ENCODE measurements at regions not wholly inside any gene's neighbourhood (a gene's known extent, or its start where the extent isn't known, plus 50 kb on each side); places are given as distances from the start of the nearest gene placed in this dataset.

DNA sequence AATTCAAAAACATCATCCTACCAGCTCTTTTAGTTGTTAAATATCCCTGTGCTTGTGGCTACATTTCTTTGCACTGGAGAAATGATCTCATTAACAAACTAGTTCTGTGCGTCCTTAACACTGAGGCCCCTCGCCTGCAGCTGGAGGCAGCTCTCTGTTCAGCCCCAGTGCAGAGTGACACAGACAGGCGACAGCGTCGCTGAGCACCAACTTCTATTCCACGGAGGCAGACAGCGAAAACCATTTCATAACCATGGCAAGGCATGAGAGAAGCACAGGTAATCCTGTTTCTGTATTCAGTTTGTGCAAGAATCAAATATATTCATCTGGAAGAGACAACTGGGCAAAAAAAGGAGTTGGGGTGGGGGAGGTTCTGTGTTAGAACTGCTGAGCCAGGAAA, 530.7 kb downstream of the ZIC1 start:
- no peak overlapping the region for H3K4me3 ChIP-seq (ENCODE audit: insufficient read depth, low read length, poor library complexity, severe bottlenecking)
- H3K27me3 ChIP-seq (ENCODE audit: low read length), result no peaks in the 10 kb centered on the region
- no peak overlapping the region for H3K27ac ChIP-seq (ENCODE audit: low read depth, low read length)
- no peaks in the 10 kb centered on the region for H3K36me3 ChIP-seq (ENCODE audit: low read length)
- TF ChIP-seq EZH2phosphoT487 (conservative IDR thresholded peaks at IDR 0.05; ENCODE audit: low read length), result no peak
- H3K9me2 ChIP-seq (replicated peaks; ENCODE audit: insufficient read depth, low read length), result 0 out of 2 replicates have a peak, but pooled peaks cover 4% of the 10 kb centered on the region
- H3K4me2 ChIP-seq (ENCODE audit: low read depth, low read length, poor library complexity, severe bottlenecking), result no peak overlapping the region
- H4K20me1 ChIP-seq (ENCODE audit: low read depth, low read length), result no peaks in the 10 kb centered on the region
- H3K79me2 ChIP-seq (ENCODE audit: insufficient read depth, low read length), result no peaks in the 10 kb centered on the region
- no peak overlapping the region for H3K9ac ChIP-seq (ENCODE audit: low read length)
- H3F3A ChIP-seq (ENCODE audit: insufficient read depth), result no peaks in the 10 kb centered on the region
- no peak overlapping the region for H2AFZ ChIP-seq (ENCODE audit: low read depth, low read length, severe bottlenecking)
- no peaks in the 10 kb centered on the region for H3K9me3 ChIP-seq (ENCODE audit: insufficient read depth, low read length)

DNA sequence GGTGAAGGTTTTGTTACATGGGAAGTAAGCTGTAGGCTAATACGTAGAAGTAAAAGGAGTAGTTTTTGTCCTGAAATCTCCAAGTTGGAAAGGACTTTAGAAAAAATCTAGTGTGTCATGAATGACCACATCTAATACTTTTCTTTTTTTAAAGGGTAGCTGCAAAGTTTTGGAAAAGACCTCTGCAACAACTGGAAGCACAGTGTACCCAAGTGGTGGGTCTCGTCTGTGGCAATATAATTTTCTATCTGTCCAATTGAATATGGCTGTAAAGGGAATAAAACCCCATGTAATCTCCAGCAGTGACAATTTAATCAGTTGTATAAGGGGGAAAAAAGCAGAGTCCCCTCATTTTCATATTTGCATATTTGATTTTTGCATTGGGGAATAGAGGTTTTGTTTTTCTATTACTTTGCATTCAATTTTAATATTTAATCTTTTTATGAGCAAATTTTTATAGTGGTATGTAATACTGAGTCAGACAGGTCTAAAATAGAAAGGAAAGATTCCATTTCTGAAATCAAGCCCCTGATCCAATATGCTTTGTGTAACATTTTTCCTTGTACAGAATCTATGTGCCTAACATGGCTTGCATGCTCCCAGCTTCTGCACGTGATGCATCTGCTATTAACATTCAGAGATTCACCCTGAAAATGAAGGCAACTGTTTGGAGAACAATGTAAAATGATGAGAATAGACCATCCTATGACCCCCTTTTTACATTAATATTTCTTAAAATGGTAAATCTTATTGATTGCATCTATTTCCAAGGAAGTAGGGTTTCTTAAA, 531.4 kb downstream of the ZIC1 start:
- Histone ChIP-seq H3K27ac (ENCODE audit: low read depth, low read length) (no peak overlapping the region), H3K4me3 (ENCODE audit: insufficient read depth, low read length, poor library complexity, severe bottlenecking) (no peak overlapping the region), H3K9me3 (ENCODE audit: insufficient read depth, low read length) (no peaks in the 10 kb centered on the region), H3K79me2 (ENCODE audit: insufficient read depth, low read length) (no peaks in the 10 kb centered on the region), H3K9ac (ENCODE audit: low read length) (no peak overlapping the region), H2AFZ (ENCODE audit: low read depth, low read length, severe bottlenecking) (no peak overlapping the region), H3K4me2 (ENCODE audit: low read depth, low read length, poor library complexity, severe bottlenecking) (no peak overlapping the region), H3K27me3 (ENCODE audit: low read length) (no peaks in the 10 kb centered on the region), H3K9me2 (replicated peaks; ENCODE audit: insufficient read depth, low read length) (0 out of 2 replicates have a peak, but pooled peaks cover 4% of the 10 kb centered on the region), H3F3A (ENCODE audit: insufficient read depth) (no peaks in the 10 kb centered on the region), H4K20me1 (ENCODE audit: low read depth, low read length) (no peaks in the 10 kb centered on the region), H3K36me3 (ENCODE audit: low read length) (no peaks in the 10 kb centered on the region)
- no peak for TF ChIP-seq EZH2phosphoT487 (conservative IDR thresholded peaks at IDR 0.05; ENCODE audit: low read length)
- TF ChIP-seq, protein P1, sequence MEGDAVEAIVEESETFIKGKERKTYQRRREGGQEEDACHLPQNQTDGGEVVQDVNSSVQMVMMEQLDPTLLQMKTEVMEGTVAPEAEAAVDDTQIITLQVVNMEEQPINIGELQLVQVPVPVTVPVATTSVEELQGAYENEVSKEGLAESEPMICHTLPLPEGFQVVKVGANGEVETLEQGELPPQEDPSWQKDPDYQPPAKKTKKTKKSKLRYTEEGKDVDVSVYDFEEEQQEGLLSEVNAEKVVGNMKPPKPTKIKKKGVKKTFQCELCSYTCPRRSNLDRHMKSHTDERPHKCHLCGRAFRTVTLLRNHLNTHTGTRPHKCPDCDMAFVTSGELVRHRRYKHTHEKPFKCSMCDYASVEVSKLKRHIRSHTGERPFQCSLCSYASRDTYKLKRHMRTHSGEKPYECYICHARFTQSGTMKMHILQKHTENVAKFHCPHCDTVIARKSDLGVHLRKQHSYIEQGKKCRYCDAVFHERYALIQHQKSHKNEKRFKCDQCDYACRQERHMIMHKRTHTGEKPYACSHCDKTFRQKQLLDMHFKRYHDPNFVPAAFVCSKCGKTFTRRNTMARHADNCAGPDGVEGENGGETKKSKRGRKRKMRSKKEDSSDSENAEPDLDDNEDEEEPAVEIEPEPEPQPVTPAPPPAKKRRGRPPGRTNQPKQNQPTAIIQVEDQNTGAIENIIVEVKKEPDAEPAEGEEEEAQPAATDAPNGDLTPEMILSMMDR (IDR thresholded peaks at IDR 0.05; ENCODE audit: insufficient read depth, low read length, poor library complexity, severe bottlenecking), result no peak

DNA sequence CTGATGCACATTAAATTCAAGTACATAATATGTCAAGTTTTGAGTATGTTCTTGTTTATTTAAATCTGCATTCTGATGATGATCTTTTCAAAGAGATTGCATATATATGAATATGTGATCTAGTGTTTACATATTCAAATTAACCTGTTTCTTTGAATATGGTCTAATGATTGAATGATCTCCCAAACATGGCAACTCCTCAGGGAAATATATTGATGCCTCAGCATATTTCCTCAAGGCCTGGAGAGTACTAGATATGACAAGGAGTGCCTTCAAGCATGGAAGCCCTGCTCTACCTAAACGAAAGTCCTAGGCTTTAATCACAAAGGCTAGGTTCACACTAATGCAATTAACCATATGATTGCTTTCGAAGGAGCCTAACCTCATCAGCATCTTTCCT, 532.8 kb downstream of the ZIC1 start:
- H2AFZ ChIP-seq (ENCODE audit: low read depth, low read length, severe bottlenecking), result no peak overlapping the region
- H3K27me3 ChIP-seq (ENCODE audit: low read length), result no peaks in the 10 kb centered on the region
- TF ChIP-seq EZH2phosphoT487 (conservative IDR thresholded peaks at IDR 0.05; ENCODE audit: low read length), result no peak
- TF ChIP-seq, protein P1 (IDR thresholded peaks at IDR 0.05; ENCODE audit: insufficient read depth, low read length, poor library complexity, severe bottlenecking), result no peak
- H3F3A ChIP-seq (ENCODE audit: insufficient read depth), result no peaks in the 10 kb centered on the region
- no peak overlapping the region for H3K4me2 ChIP-seq (ENCODE audit: low read depth, low read length, poor library complexity, severe bottlenecking)
- H3K27ac ChIP-seq (ENCODE audit: low read depth, low read length), result no peak overlapping the region
- no peaks in the 10 kb centered on the region for H3K36me3 ChIP-seq (ENCODE audit: low read length)
- H3K9ac ChIP-seq (ENCODE audit: low read length), result no peak overlapping the region
- H3K9me2 ChIP-seq (replicated peaks; ENCODE audit: insufficient read depth, low read length), result 0 out of 2 replicates have a peak, but pooled peaks cover 4% of the 10 kb centered on the region
- H3K9me3 ChIP-seq (ENCODE audit: insufficient read depth, low read length), result no peaks in the 10 kb centered on the region
- no peaks in the 10 kb centered on the region for H4K20me1 ChIP-seq (ENCODE audit: low read depth, low read length)
- no peak overlapping the region for H3K4me3 ChIP-seq (ENCODE audit: insufficient read depth, low read length, poor library complexity, severe bottlenecking)
- no peaks in the 10 kb centered on the region for H3K79me2 ChIP-seq (ENCODE audit: insufficient read depth, low read length)

DNA sequence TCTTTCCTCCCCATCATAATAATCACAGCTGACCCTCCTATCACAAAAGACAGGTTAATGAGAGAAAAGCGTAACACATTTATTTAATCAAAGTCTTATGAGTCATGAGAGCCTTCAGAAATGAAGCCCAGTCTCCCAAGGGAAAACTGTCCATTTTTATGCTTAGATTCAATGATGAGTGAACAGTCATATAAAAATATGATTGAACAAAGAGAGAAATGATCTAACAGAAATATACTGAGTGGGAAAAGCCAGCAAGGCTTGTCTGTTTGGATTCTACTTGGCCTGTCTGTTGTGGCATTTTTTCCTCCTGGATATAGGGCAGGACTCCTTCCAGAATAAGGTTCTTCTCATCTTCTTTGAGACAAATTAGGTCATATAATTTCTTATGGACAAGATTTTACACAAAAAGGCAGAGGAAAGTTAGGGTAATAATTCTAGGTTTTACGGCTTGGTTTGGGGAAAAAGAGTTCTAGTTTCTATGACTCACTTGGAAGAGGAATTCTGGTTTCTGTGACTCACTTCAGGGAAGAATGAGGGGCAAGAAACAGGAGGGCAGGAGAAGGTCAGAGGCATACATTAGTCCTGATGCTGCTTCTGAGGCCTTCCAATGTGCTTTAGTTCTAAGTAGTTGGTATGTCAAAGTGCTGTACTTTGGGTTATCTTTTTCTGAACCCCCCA, 534.2 kb downstream of the ZIC1 start:
- no peaks in the 10 kb centered on the region for H3F3A ChIP-seq (ENCODE audit: insufficient read depth)
- no peaks in the 10 kb centered on the region for H3K27me3 ChIP-seq (ENCODE audit: low read length)
- no peak overlapping the region for H2AFZ ChIP-seq (ENCODE audit: low read depth, low read length, severe bottlenecking)
- H3K4me2 ChIP-seq (ENCODE audit: low read depth, low read length, poor library complexity, severe bottlenecking), result no peak overlapping the region
- no peak overlapping the region for H3K27ac ChIP-seq (ENCODE audit: low read depth, low read length)
- H4K20me1 ChIP-seq (ENCODE audit: low read depth, low read length), result no peaks in the 10 kb centered on the region
- no peaks in the 10 kb centered on the region for H3K9me3 ChIP-seq (ENCODE audit: insufficient read depth, low read length)
- H3K36me3 ChIP-seq (ENCODE audit: low read length), result no peaks in the 10 kb centered on the region
- H3K9ac ChIP-seq (ENCODE audit: low read length), result no peak overlapping the region
- 0 out of 2 replicates have a peak, but pooled peaks cover 4% of the 10 kb centered on the region for H3K9me2 ChIP-seq (replicated peaks; ENCODE audit: insufficient read depth, low read length)
- TF ChIP-seq EZH2phosphoT487 (conservative IDR thresholded peaks at IDR 0.05; ENCODE audit: low read length), result no peak
- TF ChIP-seq, protein P1 (IDR thresholded peaks at IDR 0.05; ENCODE audit: insufficient read depth, low read length, poor library complexity, severe bottlenecking), result no peak
- H3K4me3 ChIP-seq (ENCODE audit: insufficient read depth, low read length, poor library complexity, severe bottlenecking), result no peak overlapping the region
- no peaks in the 10 kb centered on the region for H3K79me2 ChIP-seq (ENCODE audit: insufficient read depth, low read length)
